HL-60 (cell line): ENCODE measurements at regions not wholly inside any gene's neighbourhood (a gene's known extent, or its start where the extent isn't known, plus 50 kb on each side); places are given as distances from the start of the nearest gene placed in this dataset.

ENCODE experiments used
- TF ChIP-seq, protein P1 (sequence below): IDR thresholded peaks from one replicate; pipeline ENCODE4 v1.5.1; 2011; ENCODE audit warnings: low read length, control low read depth, inconsistent platforms; ENCODE audit not compliant: insufficient read depth
- TF ChIP-seq, protein P2 (sequence below): IDR thresholded peaks from 2 replicates; pipeline ENCODE4 v1.6.1; 2012; ENCODE audit warnings: low read depth; ENCODE audit not compliant: insufficient replicate concordance

DNA sequence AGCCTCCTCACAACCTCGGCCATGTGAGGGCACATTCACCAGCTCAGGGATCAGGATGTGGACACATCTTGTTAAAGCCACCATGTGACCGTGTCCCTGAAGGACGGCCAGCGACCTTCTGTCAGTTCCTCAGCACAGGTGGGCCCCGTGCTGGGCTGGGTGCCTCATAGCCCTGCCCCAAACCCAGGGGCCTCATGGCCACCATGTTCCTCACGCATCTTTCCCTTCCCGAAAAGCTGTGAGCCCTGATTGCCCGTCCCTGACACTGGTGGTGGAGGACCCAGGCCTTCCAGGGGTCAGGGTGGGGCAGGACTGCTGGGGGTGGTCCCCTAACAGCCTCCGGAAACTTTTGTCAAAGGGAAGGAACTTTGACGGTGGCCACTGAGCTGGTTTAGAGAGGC, 60.1 kb upstream of the ADRA2C start:
- TF ChIP-seq, protein P1, sequence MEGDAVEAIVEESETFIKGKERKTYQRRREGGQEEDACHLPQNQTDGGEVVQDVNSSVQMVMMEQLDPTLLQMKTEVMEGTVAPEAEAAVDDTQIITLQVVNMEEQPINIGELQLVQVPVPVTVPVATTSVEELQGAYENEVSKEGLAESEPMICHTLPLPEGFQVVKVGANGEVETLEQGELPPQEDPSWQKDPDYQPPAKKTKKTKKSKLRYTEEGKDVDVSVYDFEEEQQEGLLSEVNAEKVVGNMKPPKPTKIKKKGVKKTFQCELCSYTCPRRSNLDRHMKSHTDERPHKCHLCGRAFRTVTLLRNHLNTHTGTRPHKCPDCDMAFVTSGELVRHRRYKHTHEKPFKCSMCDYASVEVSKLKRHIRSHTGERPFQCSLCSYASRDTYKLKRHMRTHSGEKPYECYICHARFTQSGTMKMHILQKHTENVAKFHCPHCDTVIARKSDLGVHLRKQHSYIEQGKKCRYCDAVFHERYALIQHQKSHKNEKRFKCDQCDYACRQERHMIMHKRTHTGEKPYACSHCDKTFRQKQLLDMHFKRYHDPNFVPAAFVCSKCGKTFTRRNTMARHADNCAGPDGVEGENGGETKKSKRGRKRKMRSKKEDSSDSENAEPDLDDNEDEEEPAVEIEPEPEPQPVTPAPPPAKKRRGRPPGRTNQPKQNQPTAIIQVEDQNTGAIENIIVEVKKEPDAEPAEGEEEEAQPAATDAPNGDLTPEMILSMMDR, result no peak
- TF ChIP-seq, protein P2, sequence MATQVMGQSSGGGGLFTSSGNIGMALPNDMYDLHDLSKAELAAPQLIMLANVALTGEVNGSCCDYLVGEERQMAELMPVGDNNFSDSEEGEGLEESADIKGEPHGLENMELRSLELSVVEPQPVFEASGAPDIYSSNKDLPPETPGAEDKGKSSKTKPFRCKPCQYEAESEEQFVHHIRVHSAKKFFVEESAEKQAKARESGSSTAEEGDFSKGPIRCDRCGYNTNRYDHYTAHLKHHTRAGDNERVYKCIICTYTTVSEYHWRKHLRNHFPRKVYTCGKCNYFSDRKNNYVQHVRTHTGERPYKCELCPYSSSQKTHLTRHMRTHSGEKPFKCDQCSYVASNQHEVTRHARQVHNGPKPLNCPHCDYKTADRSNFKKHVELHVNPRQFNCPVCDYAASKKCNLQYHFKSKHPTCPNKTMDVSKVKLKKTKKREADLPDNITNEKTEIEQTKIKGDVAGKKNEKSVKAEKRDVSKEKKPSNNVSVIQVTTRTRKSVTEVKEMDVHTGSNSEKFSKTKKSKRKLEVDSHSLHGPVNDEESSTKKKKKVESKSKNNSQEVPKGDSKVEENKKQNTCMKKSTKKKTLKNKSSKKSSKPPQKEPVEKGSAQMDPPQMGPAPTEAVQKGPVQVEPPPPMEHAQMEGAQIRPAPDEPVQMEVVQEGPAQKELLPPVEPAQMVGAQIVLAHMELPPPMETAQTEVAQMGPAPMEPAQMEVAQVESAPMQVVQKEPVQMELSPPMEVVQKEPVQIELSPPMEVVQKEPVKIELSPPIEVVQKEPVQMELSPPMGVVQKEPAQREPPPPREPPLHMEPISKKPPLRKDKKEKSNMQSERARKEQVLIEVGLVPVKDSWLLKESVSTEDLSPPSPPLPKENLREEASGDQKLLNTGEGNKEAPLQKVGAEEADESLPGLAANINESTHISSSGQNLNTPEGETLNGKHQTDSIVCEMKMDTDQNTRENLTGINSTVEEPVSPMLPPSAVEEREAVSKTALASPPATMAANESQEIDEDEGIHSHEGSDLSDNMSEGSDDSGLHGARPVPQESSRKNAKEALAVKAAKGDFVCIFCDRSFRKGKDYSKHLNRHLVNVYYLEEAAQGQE, result no peak
